ENCODE measurements at regions not wholly inside any gene's neighbourhood (a gene's known extent, or its start where the extent isn't known, plus 50 kb on each side); places are given as distances from the start of the nearest gene placed in this dataset.

DNA sequence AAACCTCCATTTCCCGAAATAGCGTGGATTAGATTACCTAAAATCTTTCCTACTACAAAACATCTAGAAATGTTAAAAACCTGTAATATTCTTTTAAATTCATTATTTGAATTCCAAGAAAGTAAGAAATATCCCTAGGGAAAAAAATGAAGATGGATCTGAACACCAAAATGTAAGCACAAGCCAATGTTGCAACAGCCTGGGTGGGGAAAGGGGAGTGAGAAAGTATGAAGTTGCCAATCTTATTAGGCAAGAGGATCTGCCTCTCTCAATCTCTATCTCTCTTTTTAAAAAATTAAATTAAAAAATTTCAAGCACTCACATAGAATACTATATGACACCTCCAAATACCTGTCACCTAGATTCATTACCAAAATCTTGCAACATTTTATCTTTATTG is 74.9 kb upstream of the IRF2BP2 start:
- WGBS, 2 donors = 98 to 99% methylated on average over 2 of the region's 2 CpGs
- peaks cover 0 to 17% (median 8%) of the 10 kb centered on the region in 9 donors for H3K4me1 ChIP-seq
- ATAC-seq (no peak), DNase-seq (no peak)
- intact Hi-C loops (cut with DNase I) = loop anchor here in 1 of 10 donors (1.0 to 5.0 kb wide), 3 partner anchors 16 to 202 kb away; partner anchors contain the start of gene IRF2BP2
- H3K4me3 ChIP-seq = no peak overlapping the region
- H3K36me3 ChIP-seq = no peaks in the 10 kb centered on the region
- no peaks in the 10 kb centered on the region for H3K27me3 ChIP-seq
- peaks cover 0 to 14% (median 4%) of the 10 kb centered on the region in 11 donors for H3K9me3 ChIP-seq
- H3K27ac ChIP-seq = peak overlapping the region in 3 of 10 donors; percentile 65 to 72 (median 70)
- TF ChIP-seq, protein P1, sequence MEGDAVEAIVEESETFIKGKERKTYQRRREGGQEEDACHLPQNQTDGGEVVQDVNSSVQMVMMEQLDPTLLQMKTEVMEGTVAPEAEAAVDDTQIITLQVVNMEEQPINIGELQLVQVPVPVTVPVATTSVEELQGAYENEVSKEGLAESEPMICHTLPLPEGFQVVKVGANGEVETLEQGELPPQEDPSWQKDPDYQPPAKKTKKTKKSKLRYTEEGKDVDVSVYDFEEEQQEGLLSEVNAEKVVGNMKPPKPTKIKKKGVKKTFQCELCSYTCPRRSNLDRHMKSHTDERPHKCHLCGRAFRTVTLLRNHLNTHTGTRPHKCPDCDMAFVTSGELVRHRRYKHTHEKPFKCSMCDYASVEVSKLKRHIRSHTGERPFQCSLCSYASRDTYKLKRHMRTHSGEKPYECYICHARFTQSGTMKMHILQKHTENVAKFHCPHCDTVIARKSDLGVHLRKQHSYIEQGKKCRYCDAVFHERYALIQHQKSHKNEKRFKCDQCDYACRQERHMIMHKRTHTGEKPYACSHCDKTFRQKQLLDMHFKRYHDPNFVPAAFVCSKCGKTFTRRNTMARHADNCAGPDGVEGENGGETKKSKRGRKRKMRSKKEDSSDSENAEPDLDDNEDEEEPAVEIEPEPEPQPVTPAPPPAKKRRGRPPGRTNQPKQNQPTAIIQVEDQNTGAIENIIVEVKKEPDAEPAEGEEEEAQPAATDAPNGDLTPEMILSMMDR (IDR thresholded peaks at IDR 0.05) = no peak

DNA sequence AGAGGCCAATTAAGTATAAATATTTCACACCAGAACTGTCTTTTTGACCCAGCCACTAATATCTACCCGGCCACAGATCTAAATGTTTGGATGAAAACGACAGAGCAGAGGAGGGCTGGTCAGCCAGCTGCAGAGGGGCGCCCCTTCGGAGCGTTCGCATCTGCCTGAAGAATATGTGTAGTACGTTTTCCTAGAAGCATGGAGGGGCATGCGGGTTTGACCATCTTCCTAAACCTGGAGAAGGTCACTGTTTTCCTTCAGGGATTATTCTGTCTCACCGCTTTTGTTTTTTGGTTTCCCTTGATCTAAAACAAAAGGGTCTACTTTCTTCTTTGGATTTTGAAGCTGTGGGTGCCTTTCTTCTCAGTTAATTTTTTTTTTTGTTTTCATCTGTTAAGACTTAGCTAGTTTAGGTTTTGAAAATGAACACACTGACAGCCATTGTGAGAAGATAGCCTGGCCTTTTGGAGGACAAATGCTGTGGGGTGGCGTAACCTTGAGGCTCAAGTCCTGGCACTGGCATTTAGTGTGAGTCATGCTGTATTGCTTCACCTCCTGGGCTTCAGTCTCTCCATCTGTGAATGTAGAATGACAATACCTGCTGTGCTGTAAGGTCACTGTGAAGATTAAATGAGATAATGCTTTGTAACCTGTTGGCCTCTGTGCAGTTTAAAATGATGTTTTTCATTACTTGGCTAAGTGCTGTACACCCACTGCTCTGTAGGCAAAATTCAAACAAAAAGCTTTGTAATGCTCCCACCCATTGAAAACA is 74.1 kb upstream of the IRF2BP2 start:
- 68 to 73% methylated on average over 10 of the region's 10 CpGs for WGBS, 2 donors
- H3K27me3 ChIP-seq = no peaks in the 10 kb centered on the region
- peaks cover 0 to 17% (median 8%) of the 10 kb centered on the region in 9 donors for H3K4me1 ChIP-seq

DNA sequence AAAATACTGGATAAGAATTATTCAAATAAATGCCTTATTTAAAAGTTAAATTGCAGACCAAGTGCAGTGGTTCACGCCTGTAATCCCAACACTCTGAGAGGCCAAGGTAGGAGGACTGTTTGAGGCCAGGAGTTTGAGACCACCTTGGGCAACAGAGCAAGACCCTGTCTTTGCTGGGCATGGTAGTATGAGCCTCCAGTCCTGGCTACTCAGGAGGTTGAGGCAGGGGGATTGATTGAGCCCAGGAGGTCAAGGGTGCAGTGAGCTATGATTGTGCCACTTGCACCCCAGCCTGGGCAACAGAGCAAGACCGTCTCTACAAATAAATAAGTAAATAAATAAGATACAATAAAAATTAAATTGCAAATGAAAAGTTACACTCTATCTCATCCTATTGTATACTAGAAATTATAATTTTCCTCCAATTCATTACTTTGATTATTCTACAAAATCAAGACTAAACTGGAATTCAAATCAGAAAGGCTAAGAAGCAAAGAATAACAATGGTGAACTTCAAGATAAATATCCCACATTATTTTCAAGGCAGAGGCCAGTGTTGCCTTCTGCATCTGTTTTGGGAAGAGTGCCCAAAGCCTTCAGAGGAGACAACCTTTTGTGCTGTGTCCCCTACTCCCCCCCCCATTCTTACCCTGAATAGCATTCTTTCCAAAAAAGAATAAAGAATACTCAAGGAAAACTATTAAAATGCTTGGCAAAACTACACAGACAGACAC is 73.3 kb upstream of the IRF2BP2 start:
- TF ChIP-seq, protein P1 (IDR thresholded peaks at IDR 0.05) = no peak
- ATAC-seq = peak in 6 of 8 donors; percentile 18 to 50 (median 40)

More for the DNA sequence above, 74.1 kb upstream of the IRF2BP2 start:
- TF ChIP-seq, protein P1 (IDR thresholded peaks at IDR 0.05) = no peak
- Histone ChIP-seq H3K9me3 (peaks cover 0 to 14% (median 4%) of the 10 kb centered on the region in 11 donors), H3K36me3 (no peaks in the 10 kb centered on the region), H3K27ac (peak overlapping the region in 9 of 10 donors; percentile 36 to 72 (median 65)), H3K4me3 (no peak overlapping the region)
- DNase-seq = peak in 1 of 2 donors; percentile 64
- intact Hi-C loops (cut with DNase I) = loop anchor here in 1 of 10 donors (1.0 to 5.0 kb wide), 3 partner anchors 17 to 203 kb away; partner anchors contain the start of gene IRF2BP2
- ATAC-seq = peak; percentile 89 to 99 (median 94)

DNA sequence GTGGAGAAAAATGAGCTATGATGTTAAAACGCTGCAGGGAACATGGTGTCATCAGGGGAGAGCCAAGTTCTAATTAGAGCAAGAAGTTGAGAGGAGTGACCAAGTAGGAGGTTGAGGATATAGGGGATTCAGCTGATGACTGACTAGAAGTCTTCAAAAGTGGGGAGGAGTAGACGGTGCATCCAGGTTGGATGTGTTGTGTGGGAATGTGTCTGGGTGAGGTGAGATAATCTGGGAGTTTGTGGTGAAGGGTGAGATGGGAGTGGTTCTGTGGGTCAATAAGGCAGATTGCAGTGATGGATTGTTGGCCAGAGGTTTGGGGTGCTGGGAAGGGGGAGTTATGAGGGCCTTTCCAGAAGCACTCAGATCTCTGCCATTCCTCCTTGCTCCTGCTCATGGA is 72.0 kb upstream of the IRF2BP2 start:
- peaks cover 0 to 14% (median 4%) of the 10 kb centered on the region in 11 donors for H3K9me3 ChIP-seq
- intact Hi-C loops (cut with DNase I) = loop anchor here in 1 of 10 donors (5.0 kb wide), 1 partner anchor 205 kb away; no protein-coding TSS in a partner anchor

More for the DNA sequence above, 73.3 kb upstream of the IRF2BP2 start:
- peak overlapping the region in 9 of 10 donors; percentile 36 to 72 (median 65) for H3K27ac ChIP-seq
- no peaks in the 10 kb centered on the region for H3K27me3 ChIP-seq
- H3K4me3 ChIP-seq = no peak overlapping the region
- H3K36me3 ChIP-seq = no peaks in the 10 kb centered on the region
- peaks cover 0 to 17% (median 8%) of the 10 kb centered on the region in 9 donors for H3K4me1 ChIP-seq
- DNase-seq = no peak
- H3K9me3 ChIP-seq = peaks cover 0 to 14% (median 4%) of the 10 kb centered on the region in 11 donors
- intact Hi-C loops (cut with DNase I) = loop anchor here in 1 of 10 donors (5.0 kb wide), 1 partner anchor 204 kb away; no protein-coding TSS in a partner anchor
- 97 to 100% methylated on average over 2 of the region's 2 CpGs for WGBS, 2 donors

More for the DNA sequence above, 72.0 kb upstream of the IRF2BP2 start:
- Histone ChIP-seq H3K4me3 (no peak overlapping the region), H3K4me1 (peaks cover 0 to 17% (median 8%) of the 10 kb centered on the region in 9 donors), H3K27me3 (no peaks in the 10 kb centered on the region), H3K36me3 (no peaks in the 10 kb centered on the region), H3K27ac (no peak overlapping the region)
- 97 to 98% methylated on average over 2 of the region's 2 CpGs for WGBS, 2 donors
- ATAC-seq = peak in 1 of 8 donors; percentile 34
- DNase-seq = no peak
- TF ChIP-seq, protein P1 (IDR thresholded peaks at IDR 0.05) = no peak

Data from heart right ventricle (tissue), 16 donors.